ENCODE measurements at regions not wholly inside any gene's neighbourhood (a gene's known extent, or its start where the extent isn't known, plus 50 kb on each side); places are given as distances from the start of the nearest gene placed in this dataset.

GRCh38 chr12:27900920-27901879 is 71.3 kb downstream of the PTHLH start:
- no peak overlapping the region for H3K4me3 ChIP-seq (ENCODE audit: low read depth, low read length)
- DNase-seq (ENCODE audit: low read depth): peak; percentile 39
- TF ChIP-seq, protein P1, sequence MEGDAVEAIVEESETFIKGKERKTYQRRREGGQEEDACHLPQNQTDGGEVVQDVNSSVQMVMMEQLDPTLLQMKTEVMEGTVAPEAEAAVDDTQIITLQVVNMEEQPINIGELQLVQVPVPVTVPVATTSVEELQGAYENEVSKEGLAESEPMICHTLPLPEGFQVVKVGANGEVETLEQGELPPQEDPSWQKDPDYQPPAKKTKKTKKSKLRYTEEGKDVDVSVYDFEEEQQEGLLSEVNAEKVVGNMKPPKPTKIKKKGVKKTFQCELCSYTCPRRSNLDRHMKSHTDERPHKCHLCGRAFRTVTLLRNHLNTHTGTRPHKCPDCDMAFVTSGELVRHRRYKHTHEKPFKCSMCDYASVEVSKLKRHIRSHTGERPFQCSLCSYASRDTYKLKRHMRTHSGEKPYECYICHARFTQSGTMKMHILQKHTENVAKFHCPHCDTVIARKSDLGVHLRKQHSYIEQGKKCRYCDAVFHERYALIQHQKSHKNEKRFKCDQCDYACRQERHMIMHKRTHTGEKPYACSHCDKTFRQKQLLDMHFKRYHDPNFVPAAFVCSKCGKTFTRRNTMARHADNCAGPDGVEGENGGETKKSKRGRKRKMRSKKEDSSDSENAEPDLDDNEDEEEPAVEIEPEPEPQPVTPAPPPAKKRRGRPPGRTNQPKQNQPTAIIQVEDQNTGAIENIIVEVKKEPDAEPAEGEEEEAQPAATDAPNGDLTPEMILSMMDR (IDR thresholded peaks at IDR 0.05; ENCODE audit: insufficient read depth, low read depth, low read length, missing control alignments): no peak

DNA sequence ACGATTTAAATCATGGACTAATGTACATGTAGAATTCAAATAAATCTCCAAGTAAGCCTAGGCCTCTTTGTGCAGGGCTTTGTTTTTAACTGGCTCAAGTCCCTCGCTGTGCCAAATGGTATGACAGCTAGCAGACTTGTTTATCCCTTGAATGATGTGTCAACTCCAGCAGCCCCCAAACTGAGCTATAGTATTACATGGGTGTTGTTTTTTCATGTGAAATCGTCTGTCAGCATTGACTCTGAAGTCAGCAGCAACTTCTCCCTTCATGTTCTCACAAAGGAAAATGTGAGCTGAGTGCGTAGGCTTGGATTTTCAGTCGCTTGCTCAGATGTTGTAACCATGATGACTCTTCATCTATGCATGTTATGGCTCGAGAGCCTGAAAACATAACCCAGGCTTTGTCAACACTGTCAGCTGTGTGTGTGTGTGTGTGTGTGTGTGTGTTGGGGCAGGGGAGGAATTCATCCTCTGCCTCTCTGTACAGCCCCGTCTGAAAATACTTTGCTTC is 73.3 kb downstream of the PTHLH start:
- DNase-seq (ENCODE audit: low read depth): no peak
- no peak overlapping the region for H3K4me3 ChIP-seq (ENCODE audit: low read depth, low read length)
- TF ChIP-seq, protein P1 (IDR thresholded peaks at IDR 0.05; ENCODE audit: insufficient read depth, low read depth, low read length, missing control alignments): no peak

GRCh38 chr12:27898022-27898421 is 74.5 kb downstream of the PTHLH start:
- no peak for DNase-seq (ENCODE audit: low read depth)
- no peak overlapping the region for H3K4me3 ChIP-seq (ENCODE audit: low read depth, low read length)
- TF ChIP-seq, protein P1 (IDR thresholded peaks at IDR 0.05; ENCODE audit: insufficient read depth, low read depth, low read length, missing control alignments): no peak

DNA sequence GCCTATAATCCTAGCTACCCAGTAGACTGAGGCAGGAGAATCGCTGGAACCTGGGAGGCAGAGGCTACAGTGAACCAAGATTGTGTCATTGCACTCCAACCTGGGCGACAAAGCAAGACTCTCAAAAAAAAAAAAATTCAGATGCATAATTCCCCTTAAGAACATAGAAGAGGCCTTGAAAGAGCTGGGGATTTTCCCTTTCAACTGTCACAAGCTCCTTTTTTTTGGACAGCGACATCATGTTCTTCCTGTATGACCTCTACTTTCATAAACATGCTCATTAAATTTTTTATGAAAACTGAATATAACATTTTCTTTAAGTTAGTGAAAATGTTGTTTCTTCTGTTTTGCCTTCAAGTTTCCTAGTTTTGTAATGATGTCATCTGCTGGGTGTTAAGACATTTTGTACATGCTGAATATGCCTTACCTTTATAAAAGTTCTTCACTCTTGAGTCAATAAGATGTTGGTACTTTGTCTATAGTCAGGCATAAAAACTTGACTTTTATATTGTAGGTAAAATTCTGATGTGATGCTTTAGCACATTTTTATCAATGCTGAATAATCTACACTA is 76.0 kb downstream of the PTHLH start:
- H3K4me3 ChIP-seq (ENCODE audit: low read depth, low read length): no peak overlapping the region
- peak; percentile 55 for DNase-seq (ENCODE audit: low read depth)
- TF ChIP-seq, protein P1 (IDR thresholded peaks at IDR 0.05; ENCODE audit: insufficient read depth, low read depth, low read length, missing control alignments): no peak

- no peak for DNase-seq (ENCODE audit: low read depth)
- TF ChIP-seq, protein P1 (IDR thresholded peaks at IDR 0.05; ENCODE audit: insufficient read depth, low read depth, low read length, missing control alignments): no peak
- no peak overlapping the region for H3K4me3 ChIP-seq (ENCODE audit: low read depth, low read length)
These were observed 78.2 kb downstream of the PTHLH start for GRCh38 chr12:27894309-27894708.

DNA sequence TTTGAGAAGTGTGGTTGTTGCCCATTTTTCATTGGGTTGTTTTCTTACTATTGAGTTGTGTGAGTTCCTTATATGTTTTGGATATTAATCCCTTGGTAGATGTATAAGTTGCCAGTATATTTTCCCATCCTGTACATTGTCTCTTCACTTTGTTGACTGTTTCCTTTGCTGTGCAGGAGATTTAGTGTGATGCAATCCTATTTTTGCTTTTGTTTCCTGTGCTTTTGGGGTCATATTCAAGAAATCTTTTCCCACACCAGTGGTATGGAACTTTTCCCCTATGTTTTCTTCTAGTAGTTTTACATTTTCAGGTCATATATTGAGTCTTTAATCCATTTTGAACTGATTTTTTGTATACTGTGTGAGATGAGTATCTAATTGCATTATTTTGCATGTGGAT is 92.8 kb downstream of the PTHLH start:
- DNase-seq (ENCODE audit: low read depth): no peak
- TF ChIP-seq, protein P1 (IDR thresholded peaks at IDR 0.05; ENCODE audit: insufficient read depth, low read depth, low read length, missing control alignments): no peak
- no peak overlapping the region for H3K4me3 ChIP-seq (ENCODE audit: low read depth, low read length)
